Body of pancreas (tissue), 4 donors: ENCODE measurements at regions not wholly inside any gene's neighbourhood (a gene's known extent, or its start where the extent isn't known, plus 50 kb on each side); places are given as distances from the start of the nearest gene placed in this dataset.

Experiments used
- ATAC-seq: fragments of 150-250 bp; one replicate; pipeline ENCODE4 v1.9.1; 2016
- DNase-seq, 4 donors: peaks; one replicate each; pipeline ENCODE4 v3.0.0-alpha.2; 2019
- H3K27ac ChIP-seq, 4 donors: fragments of 200-600 bp; sonication (generic); 1 replicate in 3 of 4; 2 replicates in 1 of 4; pipeline versions ENCODE4 v1.5.1 to v1.6.1; 2016 to 2019; ENCODE audit warnings: mild to moderate bottlenecking in 1 of 4, mixed read lengths in 1 of 4, moderate library complexity in 1 of 4
- H3K27me3 ChIP-seq, 2 donors: fragments of 200-600 bp; sonication (generic); one replicate each; pipeline ENCODE4 v1.6.0; 2016; ENCODE audit warnings: mild to moderate bottlenecking in 1 of 2
- H3K36me3 ChIP-seq, 2 donors: fragments of 200-600 bp; sonication (generic); replicated peaks in 1 of 2; 2 replicates each; pipeline ENCODE4 v1.5.1; 2016; ENCODE audit warnings: low read depth in 2 of 2; ENCODE audit not compliant: insufficient read depth in 1 of 2
- H3K4me1 ChIP-seq: fragments of 200-600 bp; sonication (generic); one replicate; pipeline ENCODE4 v1.6.0; 2016
- H3K4me3 ChIP-seq, 2 donors: fragments of 200-600 bp; sonication (generic); 1 replicate in 1 of 2; 2 replicates in 1 of 2; pipeline ENCODE4 v1.5.1; 2016 to 2019
- H3K9me3 ChIP-seq, 3 donors: fragments of 200-600 bp; sonication (generic); 1 replicate in 2 of 3; 2 replicates in 1 of 3; pipeline ENCODE4 v1.5.1; 2016
- POLR2A ChIP-seq, 3 donors: fragments of 450-650 bp; IDR thresholded peaks; one replicate each; pipeline ENCODE4 v1.6.1; 2016; ENCODE audit warnings: antibody characterized with exemption in 3 of 3, mild to moderate bottlenecking in 2 of 3
- WGBS, 2 donors: methylation state at CpG; one replicate each; pipeline ENCODE4 v1.1.5; 2017; 5-methylcytosine and 5-hydroxymethylcytosine counted together
- intact Hi-C: fragments of 100-400 bp; cut with DNase I; formaldehyde crosslinking; loops from one replicate; pipeline ENCODE4 v1.15.1; 2023
- TF ChIP-seq, protein P1 (sequence below), 7 experiments: fragments of 450-650 bp in 4 of 7; fragments of 200-600 bp in 3 of 7; sonication (generic) in 3 of 7; IDR thresholded peaks; one replicate each; pipeline ENCODE4 v1.5.1; 2016 to 2019; ENCODE audit warnings: antibody characterized with exemption in 7 of 7

DNA sequence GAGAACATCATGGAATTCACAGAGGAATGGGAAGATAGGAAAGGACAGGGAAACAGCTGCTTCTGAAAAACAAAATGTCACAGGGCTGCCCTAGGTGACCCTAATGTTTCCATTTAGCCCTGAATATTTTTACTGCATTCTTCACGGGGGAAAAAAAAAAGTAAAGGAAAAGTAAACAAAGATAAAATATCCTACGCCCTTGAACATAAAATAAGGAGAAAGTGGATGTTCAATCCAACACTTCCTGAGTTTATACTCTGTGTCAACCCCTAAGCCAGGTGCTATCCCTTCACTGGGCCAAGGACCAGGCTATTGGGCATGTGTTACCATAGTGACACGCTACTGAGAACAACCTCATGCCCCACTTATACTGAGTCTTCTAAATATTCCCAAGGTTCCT, 84.7 kb downstream of the FAM76B start:
- WGBS, 2 donors = 12 to 23% methylated on average over 3 of the region's 3 CpGs
- ATAC-seq = no peak
- no peak overlapping the region for H3K4me3 ChIP-seq
- peaks cover 14% of the 10 kb centered on the region for H3K4me1 ChIP-seq
- TF ChIP-seq POLR2A (IDR thresholded peaks at IDR 0.05) = no peak
- TF ChIP-seq, protein P1, sequence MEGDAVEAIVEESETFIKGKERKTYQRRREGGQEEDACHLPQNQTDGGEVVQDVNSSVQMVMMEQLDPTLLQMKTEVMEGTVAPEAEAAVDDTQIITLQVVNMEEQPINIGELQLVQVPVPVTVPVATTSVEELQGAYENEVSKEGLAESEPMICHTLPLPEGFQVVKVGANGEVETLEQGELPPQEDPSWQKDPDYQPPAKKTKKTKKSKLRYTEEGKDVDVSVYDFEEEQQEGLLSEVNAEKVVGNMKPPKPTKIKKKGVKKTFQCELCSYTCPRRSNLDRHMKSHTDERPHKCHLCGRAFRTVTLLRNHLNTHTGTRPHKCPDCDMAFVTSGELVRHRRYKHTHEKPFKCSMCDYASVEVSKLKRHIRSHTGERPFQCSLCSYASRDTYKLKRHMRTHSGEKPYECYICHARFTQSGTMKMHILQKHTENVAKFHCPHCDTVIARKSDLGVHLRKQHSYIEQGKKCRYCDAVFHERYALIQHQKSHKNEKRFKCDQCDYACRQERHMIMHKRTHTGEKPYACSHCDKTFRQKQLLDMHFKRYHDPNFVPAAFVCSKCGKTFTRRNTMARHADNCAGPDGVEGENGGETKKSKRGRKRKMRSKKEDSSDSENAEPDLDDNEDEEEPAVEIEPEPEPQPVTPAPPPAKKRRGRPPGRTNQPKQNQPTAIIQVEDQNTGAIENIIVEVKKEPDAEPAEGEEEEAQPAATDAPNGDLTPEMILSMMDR (IDR thresholded peaks at IDR 0.05) = no peak
- no peak overlapping the region for H3K27ac ChIP-seq
- DNase-seq = no peak
- H3K27me3 ChIP-seq = no peaks in the 10 kb centered on the region
- H3K9me3 ChIP-seq = no peaks in the 10 kb centered on the region
- no peaks in the 10 kb centered on the region for H3K36me3 ChIP-seq
- intact Hi-C loops = loop anchor here (5.0 kb wide), 1 partner anchor 548 kb away; no protein-coding TSS in a partner anchor

DNA sequence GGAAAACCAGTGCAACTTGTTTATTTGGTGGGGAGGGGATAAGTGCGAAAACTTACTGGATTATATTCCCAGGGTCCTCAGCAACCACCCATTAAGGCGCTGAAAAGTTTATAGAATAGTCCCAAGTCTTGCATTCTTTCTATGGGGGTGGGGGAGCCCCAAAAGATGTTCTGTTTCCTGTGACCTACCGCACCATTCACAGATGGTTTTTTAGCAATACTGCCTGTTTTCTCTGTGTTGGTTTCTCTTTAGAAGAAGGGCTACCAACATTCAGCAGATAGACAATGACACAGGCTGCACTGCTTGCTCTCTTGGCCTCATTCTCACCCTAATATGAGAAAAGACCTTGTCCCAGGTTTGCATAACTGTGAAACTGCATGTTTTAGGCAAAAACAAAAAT, 86.5 kb downstream of the FAM76B start:
- TF ChIP-seq, protein P1 (IDR thresholded peaks at IDR 0.05) = no peak
- TF ChIP-seq POLR2A (IDR thresholded peaks at IDR 0.05) = no peak
- ATAC-seq (no peak), DNase-seq (no peak)
- Histone ChIP-seq H3K9me3 (no peaks in the 10 kb centered on the region), H3K36me3 (no peaks in the 10 kb centered on the region), H3K4me3 (no peak overlapping the region), H3K27me3 (no peaks in the 10 kb centered on the region), H3K27ac (no peak overlapping the region), H3K4me1 (peaks cover 14% of the 10 kb centered on the region)
- WGBS, 2 donors = 81 to 86% methylated on average over 3 of the region's 3 CpGs
- intact Hi-C loops = loop anchor here (5.0 kb wide), 1 partner anchor 546 kb away; no protein-coding TSS in a partner anchor

DNA sequence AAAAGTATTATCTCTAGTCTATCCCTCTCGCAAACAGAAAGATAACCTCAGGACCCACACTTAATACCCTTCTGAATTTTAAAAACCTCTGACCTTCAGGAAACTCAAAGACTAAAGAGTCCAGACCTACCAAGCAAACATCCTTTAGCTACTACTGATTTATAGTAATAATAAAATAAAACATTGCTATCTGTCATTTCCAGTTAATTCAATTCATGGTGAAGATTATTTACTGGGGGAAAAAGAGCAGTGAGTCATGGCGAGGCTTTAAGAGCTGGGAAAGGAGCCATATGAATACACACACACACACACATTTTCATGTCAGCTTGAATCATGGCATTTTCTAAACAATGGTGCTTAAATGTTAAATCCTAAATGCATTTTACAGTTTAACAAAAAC, 87.1 kb downstream of the FAM76B start:
- no peaks in the 10 kb centered on the region for H3K9me3 ChIP-seq
- H3K27ac ChIP-seq = no peak overlapping the region
- H3K36me3 ChIP-seq = no peaks in the 10 kb centered on the region
- ATAC-seq = no peak
- no peaks in the 10 kb centered on the region for H3K27me3 ChIP-seq
- peaks cover 14% of the 10 kb centered on the region for H3K4me1 ChIP-seq
- WGBS, 2 donors = 29 to 43% methylated on average over 2 of the region's 2 CpGs
- intact Hi-C loops = loop anchor here (5.0 kb wide), 1 partner anchor 545 kb away; no protein-coding TSS in a partner anchor
- DNase-seq = no peak
- TF ChIP-seq, protein P1 (IDR thresholded peaks at IDR 0.05) = no peak
- TF ChIP-seq POLR2A (IDR thresholded peaks at IDR 0.05) = no peak
- no peak overlapping the region for H3K4me3 ChIP-seq

DNA sequence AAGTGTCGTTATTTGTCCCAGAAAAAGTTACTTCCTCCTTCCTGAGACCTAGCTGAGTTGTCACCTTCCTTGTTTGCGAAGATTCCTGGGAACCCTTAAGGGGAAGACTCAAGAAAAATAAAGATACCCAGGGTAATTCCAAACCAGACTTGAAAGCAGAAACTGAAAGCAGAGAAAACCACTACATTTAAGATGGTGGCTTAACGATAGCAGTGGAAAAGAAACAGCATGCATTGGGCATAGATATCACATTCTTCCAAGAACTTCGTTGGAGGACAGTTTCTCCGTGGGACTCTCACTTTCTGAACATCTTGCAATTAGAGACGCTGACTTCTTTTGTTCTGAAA, 89.1 kb downstream of the FAM76B start:
- Histone ChIP-seq H3K4me1 (peaks cover 9% of the 10 kb centered on the region), H3K27me3 (no peaks in the 10 kb centered on the region), H3K9me3 (no peaks in the 10 kb centered on the region), H3K4me3 (no peak overlapping the region), H3K36me3 (no peaks in the 10 kb centered on the region), H3K27ac (no peak overlapping the region)
- 71 to 72% methylated on average over 6 of the region's 6 CpGs for WGBS, 2 donors
- ATAC-seq (no peak), DNase-seq (no peak)
- intact Hi-C loops = loop anchor here (5.0 kb wide), 1 partner anchor 543 kb away; no protein-coding TSS in a partner anchor
- TF ChIP-seq POLR2A (IDR thresholded peaks at IDR 0.05) = no peak
- TF ChIP-seq, protein P1 (IDR thresholded peaks at IDR 0.05) = no peak
